Stimulated activated CD4-positive, alpha-beta T cell treated with anti-CD3 and anti-CD28 coated beads, Interleukin-1b, Interleukin-23, amount 100 ng/mL, for 48 hours (primary cell): ENCODE measurements at regions not wholly inside any gene's neighbourhood (a gene's known extent, or its start where the extent isn't known, plus 50 kb on each side); places are given as distances from the start of the nearest gene placed in this dataset.

Experiments
- DNase-seq: peaks from one replicate; pipeline ENCODE4 v3.0.0-alpha.2; 2020

GRCh38 chr10:36624551-36625100 lies 500.8 kb upstream of the ANKRD30A start:
- no peak for DNase-seq

- no peak for DNase-seq
Observed at GRCh38 chr10:36621346-36621745, 504.1 kb upstream of the ANKRD30A start.

GRCh38 chr10:36612436-36612835 lies 513.0 kb upstream of the ANKRD30A start:
- no peak for DNase-seq

- DNase-seq = no peak
Observed at GRCh38 chr10:36608866-36609265, 516.5 kb upstream of the ANKRD30A start.

- no peak for DNase-seq
Observed at GRCh38 chr10:36608251-36608650, 517.1 kb upstream of the ANKRD30A start.

- DNase-seq = no peak
Observed at GRCh38 chr10:36606234-36606839, 519.1 kb upstream of the ANKRD30A start.

GRCh38 chr10:36604316-36604715 lies 521.1 kb upstream of the ANKRD30A start:
- no peak for DNase-seq

- no peak for DNase-seq
Observed at GRCh38 chr10:36603688-36604087, 521.7 kb upstream of the ANKRD30A start.

GRCh38 chr10:36602374-36602773 lies 523.0 kb upstream of the ANKRD30A start:
- no peak for DNase-seq

GRCh38 chr10:36597756-36598320 lies 527.6 kb upstream of the ANKRD30A start:
- no peak for DNase-seq

- no peak for DNase-seq
Observed at GRCh38 chr10:36592964-36593363, 532.4 kb upstream of the ANKRD30A start.

GRCh38 chr10:36591436-36591835 lies 534.0 kb upstream of the ANKRD30A start:
- no peak for DNase-seq

GRCh38 chr10:36583690-36584089 lies 541.7 kb upstream of the ANKRD30A start:
- no peak for DNase-seq

- DNase-seq = no peak
Observed at GRCh38 chr10:36581237-36581636, 544.2 kb upstream of the ANKRD30A start.

GRCh38 chr10:36578306-36578705 lies 547.1 kb upstream of the ANKRD30A start:
- no peak for DNase-seq

GRCh38 chr10:36577126-36577525 lies 548.3 kb upstream of the ANKRD30A start:
- no peak for DNase-seq

GRCh38 chr10:36574207-36574606 lies 551.2 kb upstream of the ANKRD30A start:
- no peak for DNase-seq

GRCh38 chr10:36573246-36573645 lies 552.2 kb upstream of the ANKRD30A start:
- DNase-seq = no peak

- DNase-seq = no peak
Observed at GRCh38 chr10:36564433-36564832, 561.0 kb upstream of the ANKRD30A start.

GRCh38 chr10:36559412-36560400 lies 565.7 kb upstream of the ANKRD30A start:
- no peak for DNase-seq

- no peak for DNase-seq
Observed at GRCh38 chr10:36556468-36556867, 568.9 kb upstream of the ANKRD30A start.

GRCh38 chr10:36555036-36555435 lies 570.4 kb upstream of the ANKRD30A start:
- no peak for DNase-seq

GRCh38 chr10:36547965-36548364 lies 577.4 kb upstream of the ANKRD30A start:
- no peak for DNase-seq

GRCh38 chr10:36542493-36542892 lies 582.9 kb upstream of the ANKRD30A start:
- DNase-seq = no peak
